HCT116 (cell line): ENCODE measurements at regions not wholly inside any gene's neighbourhood (a gene's known extent, or its start where the extent isn't known, plus 50 kb on each side); places are given as distances from the start of the nearest gene placed in this dataset.

Experiments used
- ATAC-seq: fragments of 200-7000 bp; cut with Tn5 transposase; 2 replicates; pipeline ENCODE4 v1.9.1; 2020; ENCODE audit warnings: mild to moderate bottlenecking, moderate library complexity
- BruUV-seq: library from RNA; stranded (reverse); fragments of 400-500 nt; replicated peaks from 2 replicates; lab custom pipeline; 2021; lab: Mats Ljungman, UMichigan
- CTCF ChIA-PET: fragments of 300-600 bp; sonication (Branson Sonifier 250); formaldehyde crosslinking; loops from one replicate; lab custom pipeline; 2021; ENCODE audit warnings: antibody characterized with exemption; lab: Charles Lee
- POLR2A ChIA-PET: fragments of 300-600, 350-600 bp; sonication (Branson Sonifier 250); formaldehyde crosslinking; loops from one replicate; lab custom pipeline; 2021; ENCODE audit warnings: antibody characterized with exemption; lab: Charles Lee
- RAD21 ChIA-PET, 2 experiments: fragments of 300-600 bp; sonication (Branson Sonifier 250); formaldehyde crosslinking; loops; one replicate each; lab custom pipeline; 2023; ENCODE audit warnings: low total read pairs in 2 of 2; ENCODE audit not compliant: uncharacterized antibody in 2 of 2, unreplicated experiment in 2 of 2, low non-redundant PET in 1 of 2; lab: Charles Lee
- DNase-seq: peaks from one replicate; pipeline ENCODE4 v3.0.0-alpha.2; 2010; ENCODE audit warnings: low read depth, low spot score
- H2AFZ ChIP-seq: fragments of 200-600 bp; shearing (Covaris generic), sonication (generic); 2 replicates; pipeline ENCODE4 v1.6.1; 2017; ENCODE audit warnings: low read depth, mixed run types, mixed read lengths, antibody characterized with exemption, low read length; ENCODE audit not compliant: poor library complexity, severe bottlenecking
- H3K27ac ChIP-seq: 2 replicates; pipeline ENCODE4 v1.5.1; 2012; ENCODE audit warnings: low read depth, low read length
- H3K27me3 ChIP-seq: fragments of 200-600 bp; sonication (generic); 2 replicates; pipeline ENCODE4 v1.6.1; 2016; ENCODE audit warnings: mixed run types, low read length, mixed read lengths; ENCODE audit not compliant: insufficient read depth
- H3K36me3 ChIP-seq, 2 experiments: fragments of 200-500 bp in 1 of 2; fragments of 200-600 bp in 1 of 2; sonication (Bioruptor generic) in 1 of 2; sonication (generic) in 1 of 2; 2 replicates each; pipeline versions ENCODE4 v1.5.1 to v1.6.1; 2014 to 2016; ENCODE audit warnings: low read length in 2 of 2, inconsistent platforms in 1 of 2, mixed read lengths in 1 of 2, mixed run types in 1 of 2; ENCODE audit not compliant: insufficient read depth in 2 of 2, control insufficient read depth in 1 of 2
- H3K4me1 ChIP-seq, 2 experiments: fragments of 200-600 bp in 1 of 2; sonication (generic) in 1 of 2; 2 replicates each; pipeline versions ENCODE4 v1.5.1 to v1.6.1; 2012 to 2017; ENCODE audit warnings: low read length in 2 of 2, inconsistent platforms in 1 of 2, mild to moderate bottlenecking in 1 of 2, mixed read lengths in 1 of 2, mixed run types in 1 of 2, moderate library complexity in 1 of 2; ENCODE audit not compliant: insufficient read depth in 2 of 2, control insufficient read depth in 1 of 2
- H3K4me2 ChIP-seq: fragments of 200-600 bp; sonication (generic); 2 replicates; pipeline ENCODE4 v1.6.1; 2017; ENCODE audit warnings: mixed run types, low read length, mixed read lengths
- H3K4me3 ChIP-seq, 2 experiments: fragments of 200-600 bp in 1 of 2; sonication (generic) in 1 of 2; replicated peaks in 1 of 2; 2 replicates each; pipeline ENCODE4 v1.5.1; 2011 to 2016; ENCODE audit warnings: low read length in 2 of 2, control low read depth in 1 of 2, low read depth in 1 of 2, mild to moderate bottlenecking in 1 of 2, mixed read lengths in 1 of 2, mixed run types in 1 of 2
- H3K79me2 ChIP-seq: fragments of 200-600 bp; sonication (generic); 2 replicates; pipeline ENCODE4 v1.6.1; 2017; ENCODE audit warnings: mild to moderate bottlenecking, mixed run types, low read length, moderate library complexity, mixed read lengths; ENCODE audit not compliant: insufficient read depth
- H3K9ac ChIP-seq: fragments of 200-600 bp; sonication (generic); 2 replicates; pipeline ENCODE4 v1.6.1; 2016; ENCODE audit warnings: low read length, mixed read lengths
- H3K9me2 ChIP-seq: fragments of 200-600 bp; sonication (generic), shearing (Covaris generic); 2 replicates; pipeline ENCODE4 v1.6.1; 2017; ENCODE audit warnings: mixed run types, mild to moderate bottlenecking, moderate library complexity; ENCODE audit not compliant: insufficient read depth
- H3K9me3 ChIP-seq, 2 experiments: fragments of 200-500 bp in 1 of 2; fragments of 200-600 bp in 1 of 2; sonication (Bioruptor generic) in 1 of 2; sonication (generic) in 1 of 2; 2 replicates each; pipeline ENCODE4 v1.6.1; 2014 to 2017; ENCODE audit warnings: low read length in 2 of 2, mixed read lengths in 2 of 2, inconsistent platforms in 1 of 2, low read depth in 1 of 2, mild to moderate bottlenecking in 1 of 2, mixed run types in 1 of 2, moderate library complexity in 1 of 2; ENCODE audit not compliant: control insufficient read depth in 1 of 2, insufficient read depth in 1 of 2
- H4K20me1 ChIP-seq: fragments of 200-600 bp; sonication (generic), shearing (Covaris generic); 2 replicates; pipeline ENCODE4 v1.6.1; 2017; ENCODE audit warnings: mixed run types, mild to moderate bottlenecking, moderate library complexity; ENCODE audit not compliant: insufficient read depth
- FOSL1 ChIP-seq: IDR thresholded peaks from 2 replicates; pipeline ENCODE4 v1.6.1; 2012; ENCODE audit warnings: low read depth
- RAD21 ChIP-seq: IDR thresholded peaks from 2 replicates; pipeline ENCODE4 v1.6.1; 2012; ENCODE audit warnings: low read depth, mild to moderate bottlenecking
- SIN3A ChIP-seq: IDR thresholded peaks from 2 replicates; pipeline ENCODE4 v1.6.1; 2012; ENCODE audit warnings: low read depth
- SP1 ChIP-seq: IDR thresholded peaks from 2 replicates; pipeline ENCODE4 v1.6.1; 2012; ENCODE audit warnings: low read depth
- SRF ChIP-seq: IDR thresholded peaks from 2 replicates; pipeline ENCODE4 v1.6.1; 2012; ENCODE audit warnings: low read depth
- TCF7L2 ChIP-seq: IDR thresholded peaks from 2 replicates; pipeline ENCODE4 v1.7.0; 2011; ENCODE audit warnings: borderline replicate concordance, inconsistent platforms; ENCODE audit not compliant: insufficient read depth, insufficient read length; ENCODE audit errors: extremely low read depth
- intact Hi-C: fragments of 100-400 bp; cut with micrococcal nuclease; formaldehyde crosslinking; loops from 2 replicates; pipeline ENCODE4 v1.10.0; 2022
- TF ChIP-seq, protein P1 (sequence below), 3 experiments: fragments of 200-600 bp in 1 of 3; sonication (generic) in 1 of 3; IDR thresholded peaks in 2 of 3; conservative IDR thresholded peaks in 1 of 3; 2 replicates each; pipeline ENCODE4 v1.5.1; 2012 to 2017; ENCODE audit warnings: low read depth in 2 of 3, low read length in 2 of 3, antibody characterized with exemption in 1 of 3, borderline replicate concordance in 1 of 3, control low read depth in 1 of 3, mild to moderate bottlenecking in 1 of 3, mixed read lengths in 1 of 3, mixed run types in 1 of 3, moderate library complexity in 1 of 3; ENCODE audit not compliant: insufficient read depth in 1 of 3
- TF ChIP-seq, protein P2 (sequence below): IDR thresholded peaks from 2 replicates; pipeline ENCODE4 v1.6.1; 2011; ENCODE audit warnings: mild to moderate bottlenecking, low read length, moderate library complexity; ENCODE audit not compliant: insufficient replicate concordance; ENCODE audit errors: extremely low read depth
- TF ChIP-seq, protein P3 (sequence below): IDR thresholded peaks from 2 replicates; pipeline ENCODE4 v1.6.1; 2012; ENCODE audit warnings: low read depth
- TF ChIP-seq, protein P4 (sequence below): IDR thresholded peaks from 2 replicates; pipeline ENCODE4 v1.6.1; 2012

DNA sequence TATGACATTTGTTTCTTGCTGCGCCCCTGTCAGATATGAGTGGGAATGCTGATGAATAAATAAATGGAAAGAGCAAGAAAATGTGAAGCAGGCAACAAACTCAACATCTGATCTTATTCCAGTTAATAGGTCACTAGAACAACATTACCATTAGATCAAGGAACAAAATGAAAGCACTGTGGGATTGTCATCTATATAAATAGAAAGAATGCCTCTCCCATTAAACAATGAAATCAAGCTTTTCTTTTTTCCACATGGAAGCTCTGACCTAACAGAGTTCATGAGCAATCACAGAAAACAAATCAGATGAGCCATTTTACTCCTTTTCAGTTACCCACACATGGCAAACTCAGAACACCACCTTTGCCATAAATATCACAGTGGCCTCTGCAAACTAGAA, 354.8 kb downstream of the SUCLA2 start (continued):
- TF ChIP-seq, protein P1, sequence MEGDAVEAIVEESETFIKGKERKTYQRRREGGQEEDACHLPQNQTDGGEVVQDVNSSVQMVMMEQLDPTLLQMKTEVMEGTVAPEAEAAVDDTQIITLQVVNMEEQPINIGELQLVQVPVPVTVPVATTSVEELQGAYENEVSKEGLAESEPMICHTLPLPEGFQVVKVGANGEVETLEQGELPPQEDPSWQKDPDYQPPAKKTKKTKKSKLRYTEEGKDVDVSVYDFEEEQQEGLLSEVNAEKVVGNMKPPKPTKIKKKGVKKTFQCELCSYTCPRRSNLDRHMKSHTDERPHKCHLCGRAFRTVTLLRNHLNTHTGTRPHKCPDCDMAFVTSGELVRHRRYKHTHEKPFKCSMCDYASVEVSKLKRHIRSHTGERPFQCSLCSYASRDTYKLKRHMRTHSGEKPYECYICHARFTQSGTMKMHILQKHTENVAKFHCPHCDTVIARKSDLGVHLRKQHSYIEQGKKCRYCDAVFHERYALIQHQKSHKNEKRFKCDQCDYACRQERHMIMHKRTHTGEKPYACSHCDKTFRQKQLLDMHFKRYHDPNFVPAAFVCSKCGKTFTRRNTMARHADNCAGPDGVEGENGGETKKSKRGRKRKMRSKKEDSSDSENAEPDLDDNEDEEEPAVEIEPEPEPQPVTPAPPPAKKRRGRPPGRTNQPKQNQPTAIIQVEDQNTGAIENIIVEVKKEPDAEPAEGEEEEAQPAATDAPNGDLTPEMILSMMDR (IDR thresholded peaks at IDR 0.05 in 2 of 3, conservative IDR thresholded peaks at IDR 0.05 in 1 of 3; ENCODE audit: borderline replicate concordance in 1 of 3, insufficient read depth in 1 of 3, low read depth in 2 of 3, low read length in 2 of 3), result no peak
- TF ChIP-seq TCF7L2 (no peak), FOSL1 (no peak)
- TF ChIP-seq, all 23 proteins: peak for 0

DNA sequence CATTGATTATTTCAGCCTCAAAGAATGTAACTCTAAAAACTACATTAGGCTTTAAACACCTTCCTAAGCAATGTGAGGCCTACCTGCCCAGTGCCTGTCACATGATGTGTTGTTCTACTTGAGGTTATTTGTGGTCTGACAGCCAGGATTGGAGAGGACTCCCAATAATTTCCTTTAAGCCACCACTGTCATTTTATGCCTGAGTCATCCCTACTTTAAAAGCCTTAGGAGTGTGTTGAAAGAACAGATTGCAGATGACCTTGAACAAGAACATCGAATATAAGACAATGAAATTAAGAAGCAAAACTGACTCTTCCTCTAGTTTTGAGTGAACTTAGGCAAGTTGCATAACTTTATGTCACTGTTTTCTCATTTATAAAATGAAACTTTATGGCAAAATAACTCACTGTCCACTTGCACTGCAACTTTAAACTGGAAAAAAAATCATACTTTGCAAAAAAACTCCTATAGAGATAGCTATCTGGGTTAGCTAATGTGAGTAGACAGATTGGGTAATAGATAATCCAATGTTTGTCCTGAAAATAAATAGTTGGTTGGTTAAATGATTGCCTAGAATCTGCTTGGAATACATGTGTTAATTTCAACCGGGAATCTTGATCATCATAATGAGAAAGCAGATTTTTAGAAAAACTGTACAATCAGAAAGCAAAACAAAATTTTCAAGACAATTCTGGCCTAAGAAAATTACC, 361.2 kb downstream of the SUCLA2 start:
- no peak for TF ChIP-seq RAD21
- TF ChIP-seq, protein P2, sequence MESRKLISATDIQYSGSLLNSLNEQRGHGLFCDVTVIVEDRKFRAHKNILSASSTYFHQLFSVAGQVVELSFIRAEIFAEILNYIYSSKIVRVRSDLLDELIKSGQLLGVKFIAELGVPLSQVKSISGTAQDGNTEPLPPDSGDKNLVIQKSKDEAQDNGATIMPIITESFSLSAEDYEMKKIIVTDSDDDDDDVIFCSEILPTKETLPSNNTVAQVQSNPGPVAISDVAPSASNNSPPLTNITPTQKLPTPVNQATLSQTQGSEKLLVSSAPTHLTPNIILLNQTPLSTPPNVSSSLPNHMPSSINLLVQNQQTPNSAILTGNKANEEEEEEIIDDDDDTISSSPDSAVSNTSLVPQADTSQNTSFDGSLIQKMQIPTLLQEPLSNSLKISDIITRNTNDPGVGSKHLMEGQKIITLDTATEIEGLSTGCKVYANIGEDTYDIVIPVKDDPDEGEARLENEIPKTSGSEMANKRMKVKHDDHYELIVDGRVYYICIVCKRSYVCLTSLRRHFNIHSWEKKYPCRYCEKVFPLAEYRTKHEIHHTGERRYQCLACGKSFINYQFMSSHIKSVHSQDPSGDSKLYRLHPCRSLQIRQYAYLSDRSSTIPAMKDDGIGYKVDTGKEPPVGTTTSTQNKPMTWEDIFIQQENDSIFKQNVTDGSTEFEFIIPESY, result no peak
- TF ChIP-seq SIN3A, result no peak
- TF ChIP-seq, protein P3, sequence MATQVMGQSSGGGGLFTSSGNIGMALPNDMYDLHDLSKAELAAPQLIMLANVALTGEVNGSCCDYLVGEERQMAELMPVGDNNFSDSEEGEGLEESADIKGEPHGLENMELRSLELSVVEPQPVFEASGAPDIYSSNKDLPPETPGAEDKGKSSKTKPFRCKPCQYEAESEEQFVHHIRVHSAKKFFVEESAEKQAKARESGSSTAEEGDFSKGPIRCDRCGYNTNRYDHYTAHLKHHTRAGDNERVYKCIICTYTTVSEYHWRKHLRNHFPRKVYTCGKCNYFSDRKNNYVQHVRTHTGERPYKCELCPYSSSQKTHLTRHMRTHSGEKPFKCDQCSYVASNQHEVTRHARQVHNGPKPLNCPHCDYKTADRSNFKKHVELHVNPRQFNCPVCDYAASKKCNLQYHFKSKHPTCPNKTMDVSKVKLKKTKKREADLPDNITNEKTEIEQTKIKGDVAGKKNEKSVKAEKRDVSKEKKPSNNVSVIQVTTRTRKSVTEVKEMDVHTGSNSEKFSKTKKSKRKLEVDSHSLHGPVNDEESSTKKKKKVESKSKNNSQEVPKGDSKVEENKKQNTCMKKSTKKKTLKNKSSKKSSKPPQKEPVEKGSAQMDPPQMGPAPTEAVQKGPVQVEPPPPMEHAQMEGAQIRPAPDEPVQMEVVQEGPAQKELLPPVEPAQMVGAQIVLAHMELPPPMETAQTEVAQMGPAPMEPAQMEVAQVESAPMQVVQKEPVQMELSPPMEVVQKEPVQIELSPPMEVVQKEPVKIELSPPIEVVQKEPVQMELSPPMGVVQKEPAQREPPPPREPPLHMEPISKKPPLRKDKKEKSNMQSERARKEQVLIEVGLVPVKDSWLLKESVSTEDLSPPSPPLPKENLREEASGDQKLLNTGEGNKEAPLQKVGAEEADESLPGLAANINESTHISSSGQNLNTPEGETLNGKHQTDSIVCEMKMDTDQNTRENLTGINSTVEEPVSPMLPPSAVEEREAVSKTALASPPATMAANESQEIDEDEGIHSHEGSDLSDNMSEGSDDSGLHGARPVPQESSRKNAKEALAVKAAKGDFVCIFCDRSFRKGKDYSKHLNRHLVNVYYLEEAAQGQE, result no peak
- TF ChIP-seq, protein P4, sequence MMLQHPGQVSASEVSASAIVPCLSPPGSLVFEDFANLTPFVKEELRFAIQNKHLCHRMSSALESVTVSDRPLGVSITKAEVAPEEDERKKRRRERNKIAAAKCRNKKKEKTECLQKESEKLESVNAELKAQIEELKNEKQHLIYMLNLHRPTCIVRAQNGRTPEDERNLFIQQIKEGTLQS, result no peak
- TF ChIP-seq, protein P1 (IDR thresholded peaks at IDR 0.05 in 2 of 3, conservative IDR thresholded peaks at IDR 0.05 in 1 of 3; ENCODE audit: borderline replicate concordance in 1 of 3, insufficient read depth in 1 of 3, low read depth in 2 of 3, low read length in 2 of 3), result no peak
- TF ChIP-seq SRF, result no peak
- no peak for TF ChIP-seq SP1
- Histone ChIP-seq H3K9me2 (no peaks in the 10 kb centered on the region), H3K9me3 (no peaks in the 10 kb centered on the region), H3K4me2 (no peak overlapping the region), H3K4me3 (no peak overlapping the region), H3K27me3 (no peaks in the 10 kb centered on the region), H2AFZ (no peak overlapping the region), H3K79me2 (no peaks in the 10 kb centered on the region), H3K27ac (no peak overlapping the region), H3K9ac (no peak overlapping the region), H3K36me3 (no peaks in the 10 kb centered on the region), H4K20me1 (no peaks in the 10 kb centered on the region), H3K4me1 (no peaks in the 10 kb centered on the region)
- CTCF ChIA-PET, result no interaction called here
- no peak for DNase-seq
- POLR2A ChIA-PET, result no interaction called here
- BruUV-seq, result no TSS peak
- RAD21 ChIA-PET, result no interaction called here
- intact Hi-C loops, result no loop called here
- no peak for ATAC-seq
